ENCODE measurements at regions not wholly inside any gene's neighbourhood (a gene's known extent, or its start where the extent isn't known, plus 50 kb on each side); places are given as distances from the start of the nearest gene placed in this dataset.

DNA sequence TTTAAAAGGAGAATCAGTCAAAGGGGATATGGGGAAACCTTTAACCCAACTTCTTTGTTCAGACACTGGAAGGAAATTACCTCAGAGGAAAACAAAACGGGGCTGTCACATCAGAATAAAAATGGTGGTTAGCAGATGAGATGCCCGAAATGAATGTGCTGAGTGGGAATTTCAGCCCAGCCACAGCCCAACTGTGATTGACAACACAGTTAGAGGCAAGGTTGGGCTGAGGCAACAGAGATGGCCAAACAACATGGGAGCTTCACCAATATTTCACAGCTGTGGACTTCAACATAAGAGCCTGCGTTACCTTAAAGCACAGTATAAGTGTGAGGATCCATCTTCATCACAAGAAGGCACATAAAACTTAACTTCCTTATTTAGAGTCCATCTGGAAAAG lies 133.5 kb upstream of the PTPRZ1 start:
- TF ChIP-seq, protein P1, sequence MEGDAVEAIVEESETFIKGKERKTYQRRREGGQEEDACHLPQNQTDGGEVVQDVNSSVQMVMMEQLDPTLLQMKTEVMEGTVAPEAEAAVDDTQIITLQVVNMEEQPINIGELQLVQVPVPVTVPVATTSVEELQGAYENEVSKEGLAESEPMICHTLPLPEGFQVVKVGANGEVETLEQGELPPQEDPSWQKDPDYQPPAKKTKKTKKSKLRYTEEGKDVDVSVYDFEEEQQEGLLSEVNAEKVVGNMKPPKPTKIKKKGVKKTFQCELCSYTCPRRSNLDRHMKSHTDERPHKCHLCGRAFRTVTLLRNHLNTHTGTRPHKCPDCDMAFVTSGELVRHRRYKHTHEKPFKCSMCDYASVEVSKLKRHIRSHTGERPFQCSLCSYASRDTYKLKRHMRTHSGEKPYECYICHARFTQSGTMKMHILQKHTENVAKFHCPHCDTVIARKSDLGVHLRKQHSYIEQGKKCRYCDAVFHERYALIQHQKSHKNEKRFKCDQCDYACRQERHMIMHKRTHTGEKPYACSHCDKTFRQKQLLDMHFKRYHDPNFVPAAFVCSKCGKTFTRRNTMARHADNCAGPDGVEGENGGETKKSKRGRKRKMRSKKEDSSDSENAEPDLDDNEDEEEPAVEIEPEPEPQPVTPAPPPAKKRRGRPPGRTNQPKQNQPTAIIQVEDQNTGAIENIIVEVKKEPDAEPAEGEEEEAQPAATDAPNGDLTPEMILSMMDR (optimal IDR thresholded peaks at IDR 0.05 in 1 of 3, IDR thresholded peaks at IDR 0.05 in 1 of 3, conservative IDR thresholded peaks at IDR 0.05 in 1 of 3; ENCODE audit: extremely low read depth in 1 of 3, insufficient read depth in 2 of 3, low read length in 3 of 3) = no peak
- TF ChIP-seq EZH2 (IDR thresholded peaks at IDR 0.05; ENCODE audit: low read length) = no peak

Measured in keratinocyte (primary cell).